Activated CD4-positive, alpha-beta memory T cell treated with anti-CD3 and anti-CD28 coated beads, Interleukin-2, amount 10 ng/mL, durations not matched to agents 7 days and 5 days (primary cell): ENCODE measurements at regions not wholly inside any gene's neighbourhood (a gene's known extent, or its start where the extent isn't known, plus 50 kb on each side); places are given as distances from the start of the nearest gene placed in this dataset.

Source experiments
- CTCF ChIA-PET: fragments of 350-600 bp; sonication (Branson Sonifier 250); formaldehyde crosslinking; loops from one replicate; lab custom pipeline; 2021; ENCODE audit warnings: antibody characterized with exemption, inconsistent platforms; lab: Charles Lee
- POLR2A ChIA-PET: fragments of 350-600 bp; sonication (Branson Sonifier 250); formaldehyde crosslinking; loops from one replicate; lab custom pipeline; 2021; ENCODE audit warnings: antibody characterized with exemption; lab: Charles Lee
- DNase-seq: peaks from one replicate; pipeline ENCODE4 v3.0.0-alpha.2; 2020
- H3K27ac Mint-ChIP-seq: one replicate; pipeline ENCODE4 v1.8.0; 2021; ENCODE audit warnings: mild to moderate bottlenecking, mixed read lengths
- H3K27me3 Mint-ChIP-seq: one replicate; pipeline ENCODE4 v1.8.0; 2021; ENCODE audit warnings: mixed read lengths
- H3K36me3 Mint-ChIP-seq: one replicate; pipeline ENCODE4 v1.8.0; 2021; ENCODE audit warnings: low read depth, mixed read lengths
- H3K4me1 Mint-ChIP-seq: one replicate; pipeline ENCODE4 v1.8.0; 2021; ENCODE audit warnings: mixed read lengths
- H3K4me3 Mint-ChIP-seq: one replicate; pipeline ENCODE4 v1.8.0; 2021; ENCODE audit warnings: mild to moderate bottlenecking, mixed read lengths
- H3K9me3 Mint-ChIP-seq: one replicate; pipeline ENCODE4 v1.8.0; 2021; ENCODE audit warnings: mixed read lengths

DNA sequence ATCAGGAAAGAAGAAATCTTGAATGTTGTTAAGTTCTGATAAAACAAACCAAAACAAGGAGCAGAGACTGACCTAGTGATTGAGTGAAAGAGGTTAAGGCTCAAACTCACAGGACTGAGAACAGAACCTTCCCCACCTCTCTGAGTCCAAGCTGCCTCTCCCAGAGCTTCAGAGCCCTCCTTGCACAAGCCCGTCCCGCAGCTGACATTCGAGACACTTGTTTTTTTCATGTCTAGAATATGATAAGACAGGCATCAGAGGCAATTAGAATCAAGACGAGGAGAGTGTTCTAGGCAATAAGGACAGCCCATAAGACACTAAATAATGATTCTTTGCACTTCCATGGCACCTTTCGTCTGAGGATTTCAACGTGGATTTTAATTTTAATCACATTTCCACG, 140.6 kb downstream of the PXDC1 start:
- no peak for DNase-seq
- CTCF ChIA-PET: no interaction called here
- no peaks in the 10 kb centered on the region for H3K36me3 Mint-ChIP-seq
- POLR2A ChIA-PET: no interaction called here
- no peak overlapping the region for H3K27ac Mint-ChIP-seq
- H3K27me3 Mint-ChIP-seq: peaks cover 10% of the 10 kb centered on the region
- no peaks in the 10 kb centered on the region for H3K9me3 Mint-ChIP-seq
- no peak overlapping the region for H3K4me3 Mint-ChIP-seq
- H3K4me1 Mint-ChIP-seq: no peaks in the 10 kb centered on the region

- H3K27ac Mint-ChIP-seq: no peak overlapping the region
- no peaks in the 10 kb centered on the region for H3K4me1 Mint-ChIP-seq
- H3K27me3 Mint-ChIP-seq: peaks cover 10% of the 10 kb centered on the region
- H3K9me3 Mint-ChIP-seq: no peaks in the 10 kb centered on the region
- H3K36me3 Mint-ChIP-seq: no peaks in the 10 kb centered on the region
- ChIA-PET POLR2A (no interaction called here), CTCF (no interaction called here)
- DNase-seq: no peak
- no peak overlapping the region for H3K4me3 Mint-ChIP-seq
Observed at GRCh38 chr6:3610206-3610605, 141.3 kb downstream of the PXDC1 start.

GRCh38 chr6:3609388-3609787, 142.1 kb downstream of the PXDC1 start:
- Mint-ChIP-seq H3K27me3 (peaks cover 10% of the 10 kb centered on the region), H3K4me3 (no peak overlapping the region), H3K36me3 (no peaks in the 10 kb centered on the region), H3K9me3 (no peaks in the 10 kb centered on the region), H3K4me1 (no peaks in the 10 kb centered on the region), H3K27ac (no peak overlapping the region)
- ChIA-PET POLR2A (no interaction called here), CTCF (no interaction called here)
- DNase-seq: no peak

DNA sequence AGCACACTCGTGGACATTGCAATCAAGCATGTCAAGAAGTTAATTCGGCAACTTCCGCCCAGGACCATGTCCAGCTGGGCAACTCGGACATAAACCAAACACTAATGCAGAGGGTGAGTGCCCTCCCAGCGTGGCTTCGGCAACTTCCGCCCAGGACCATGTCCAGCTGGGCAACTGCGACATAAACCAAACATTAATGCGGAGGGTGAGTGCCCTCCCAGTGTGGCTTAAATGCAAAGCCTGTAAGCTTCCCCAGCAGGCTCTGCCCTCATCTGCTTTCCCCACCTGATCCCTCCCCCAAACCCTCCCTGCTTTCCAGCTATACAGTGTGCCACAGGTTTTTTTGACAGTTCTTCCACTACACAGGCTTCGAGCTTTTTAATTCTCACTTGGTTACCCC, 143.4 kb downstream of the PXDC1 start:
- Mint-ChIP-seq H3K27ac (no peak overlapping the region), H3K4me3 (no peak overlapping the region), H3K9me3 (no peaks in the 10 kb centered on the region), H3K4me1 (no peaks in the 10 kb centered on the region), H3K27me3 (peaks cover 10% of the 10 kb centered on the region), H3K36me3 (no peaks in the 10 kb centered on the region)
- DNase-seq: no peak
- ChIA-PET CTCF (no interaction called here), POLR2A (no interaction called here)

GRCh38 chr6:3607599-3607998, 143.9 kb downstream of the PXDC1 start:
- H3K4me1 Mint-ChIP-seq: no peaks in the 10 kb centered on the region
- H3K36me3 Mint-ChIP-seq: no peaks in the 10 kb centered on the region
- peaks cover 7% of the 10 kb centered on the region for H3K27me3 Mint-ChIP-seq
- ChIA-PET CTCF (no interaction called here), POLR2A (no interaction called here)
- DNase-seq: no peak
- H3K9me3 Mint-ChIP-seq: peaks cover under 1% of the 10 kb centered on the region
- no peak overlapping the region for H3K4me3 Mint-ChIP-seq
- no peak overlapping the region for H3K27ac Mint-ChIP-seq

DNA sequence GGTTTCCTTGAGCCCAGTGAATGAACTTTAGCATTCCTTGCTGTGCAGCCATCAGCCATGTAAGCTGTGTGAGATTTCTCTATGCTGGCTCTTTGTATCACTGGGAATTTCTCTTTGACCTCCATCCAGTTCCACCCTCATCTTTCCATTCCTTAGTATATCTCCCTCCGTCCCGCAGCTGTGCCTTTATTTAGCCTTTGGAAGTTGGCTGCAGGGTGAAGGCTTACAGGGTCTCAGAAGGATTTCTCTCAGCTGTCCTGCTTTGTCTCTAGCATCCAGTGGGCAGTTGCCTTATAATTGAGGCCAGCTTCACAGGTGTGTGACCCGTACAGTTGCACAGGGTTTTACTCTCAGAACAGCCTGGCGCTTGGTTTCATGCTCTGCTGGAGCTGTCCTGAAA, 144.3 kb downstream of the PXDC1 start:
- CTCF ChIA-PET: no interaction called here

GRCh38 chr6:3603340-3604130, 146.7 kb upstream of the SLC22A23 start:
- Mint-ChIP-seq H3K4me3 (no peak overlapping the region), H3K9me3 (peaks cover 5% of the 10 kb centered on the region), H3K27ac (no peak overlapping the region), H3K36me3 (no peaks in the 10 kb centered on the region), H3K27me3 (peaks cover 22% of the 10 kb centered on the region), H3K4me1 (no peaks in the 10 kb centered on the region)
- DNase-seq: no peak
- CTCF ChIA-PET: no interaction called here
- POLR2A ChIA-PET: no interaction called here

More for the DNA sequence above, 144.3 kb downstream of the PXDC1 start:
- Mint-ChIP-seq H3K27ac (no peak overlapping the region), H3K4me1 (no peaks in the 10 kb centered on the region), H3K36me3 (no peaks in the 10 kb centered on the region), H3K4me3 (no peak overlapping the region), H3K9me3 (peaks cover 5% of the 10 kb centered on the region), H3K27me3 (peaks cover 11% of the 10 kb centered on the region)
- DNase-seq: no peak
- POLR2A ChIA-PET: no interaction called here

- H3K27me3 Mint-ChIP-seq: peaks cover 23% of the 10 kb centered on the region
- ChIA-PET POLR2A (no interaction called here), CTCF (no interaction called here)
- no peaks in the 10 kb centered on the region for H3K36me3 Mint-ChIP-seq
- DNase-seq: no peak
- H3K4me3 Mint-ChIP-seq: no peak overlapping the region
- H3K4me1 Mint-ChIP-seq: no peaks in the 10 kb centered on the region
- H3K27ac Mint-ChIP-seq: no peak overlapping the region
- peaks cover 5% of the 10 kb centered on the region for H3K9me3 Mint-ChIP-seq
Observed at GRCh38 chr6:3601570-3601969, 144.7 kb upstream of the SLC22A23 start.

GRCh38 chr6:3597500-3598064, 140.7 kb upstream of the SLC22A23 start:
- no peak overlapping the region for H3K4me3 Mint-ChIP-seq

DNA sequence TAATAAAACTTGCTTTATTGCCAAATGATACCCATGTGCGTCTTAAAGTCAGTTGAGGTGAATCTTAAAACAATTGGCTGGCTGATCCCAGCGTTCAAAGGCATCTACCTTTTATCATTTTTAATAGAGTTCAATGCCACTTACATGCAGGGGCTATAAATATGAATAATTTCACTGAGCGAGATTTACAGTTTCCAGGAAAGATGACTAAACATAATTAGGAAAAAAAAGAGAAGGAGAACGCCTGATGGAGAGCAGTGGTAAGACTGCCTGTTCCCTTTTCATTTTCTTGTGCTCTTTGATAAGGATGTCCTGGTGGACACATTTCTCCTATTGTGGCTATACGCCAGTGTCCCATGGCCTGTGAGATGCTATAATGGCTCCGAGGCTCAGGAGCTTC, 139.9 kb upstream of the SLC22A23 start:
- Mint-ChIP-seq H3K36me3 (no peaks in the 10 kb centered on the region), H3K9me3 (no peaks in the 10 kb centered on the region), H3K27me3 (peaks cover 30% of the 10 kb centered on the region), H3K4me1 (no peaks in the 10 kb centered on the region), H3K4me3 (no peak overlapping the region), H3K27ac (no peak overlapping the region)
- CTCF ChIA-PET: no interaction called here
- POLR2A ChIA-PET: no interaction called here
- no peak for DNase-seq

More at GRCh38 chr6:3597500-3598064, 140.7 kb upstream of the SLC22A23 start:
- Mint-ChIP-seq H3K4me1 (no peaks in the 10 kb centered on the region), H3K9me3 (peaks cover 4% of the 10 kb centered on the region), H3K36me3 (no peaks in the 10 kb centered on the region), H3K27ac (no peak overlapping the region), H3K27me3 (peaks cover 31% of the 10 kb centered on the region)
- ChIA-PET POLR2A (no interaction called here), CTCF (no interaction called here)
- DNase-seq: no peak

DNA sequence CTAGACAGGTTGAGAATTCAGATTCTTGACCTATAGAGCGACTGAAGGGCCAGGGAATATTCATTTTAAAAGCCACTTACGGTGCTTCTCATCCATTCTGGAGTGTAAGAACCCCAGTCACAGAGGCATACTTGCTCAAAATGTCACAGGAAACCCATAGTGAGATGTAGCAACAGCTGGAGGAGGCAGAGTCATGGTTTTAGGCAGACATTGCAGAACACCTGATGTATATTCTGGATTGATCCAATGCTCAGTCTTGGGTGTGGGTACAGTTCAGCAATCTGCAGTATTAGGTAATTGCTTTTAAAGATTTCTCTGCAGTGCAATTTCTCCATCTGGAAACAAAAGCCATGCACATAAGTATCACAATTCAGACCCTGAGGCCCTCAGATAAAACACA, 137.4 kb upstream of the SLC22A23 start:
- H3K27ac Mint-ChIP-seq: no peak overlapping the region
- POLR2A ChIA-PET: no interaction called here
- no peak for DNase-seq
- H3K27me3 Mint-ChIP-seq: peaks cover 20% of the 10 kb centered on the region
- no peak overlapping the region for H3K4me3 Mint-ChIP-seq
- CTCF ChIA-PET: no interaction called here
- no peaks in the 10 kb centered on the region for H3K4me1 Mint-ChIP-seq
- no peaks in the 10 kb centered on the region for H3K9me3 Mint-ChIP-seq
- no peaks in the 10 kb centered on the region for H3K36me3 Mint-ChIP-seq

DNA sequence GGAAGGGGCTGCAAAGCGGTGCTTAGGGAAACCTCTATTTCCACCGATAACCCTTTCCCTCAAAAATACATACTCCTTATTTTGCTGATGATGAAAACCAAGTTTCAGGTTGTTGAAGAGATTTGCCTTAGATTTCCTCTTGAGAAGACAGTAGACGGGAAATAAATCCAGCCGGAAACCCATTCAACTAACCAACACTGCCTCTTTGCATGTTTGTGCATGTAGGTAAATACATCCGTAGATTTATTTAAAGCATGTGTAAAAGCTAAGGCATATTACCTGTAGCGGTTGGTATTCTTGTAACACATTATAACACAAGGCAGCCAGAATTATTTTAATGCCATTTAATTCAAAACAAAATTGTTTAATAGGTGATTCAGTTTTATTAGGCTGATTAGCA, 136.3 kb upstream of the SLC22A23 start:
- no peaks in the 10 kb centered on the region for H3K4me1 Mint-ChIP-seq
- DNase-seq: no peak
- CTCF ChIA-PET: no interaction called here

DNA sequence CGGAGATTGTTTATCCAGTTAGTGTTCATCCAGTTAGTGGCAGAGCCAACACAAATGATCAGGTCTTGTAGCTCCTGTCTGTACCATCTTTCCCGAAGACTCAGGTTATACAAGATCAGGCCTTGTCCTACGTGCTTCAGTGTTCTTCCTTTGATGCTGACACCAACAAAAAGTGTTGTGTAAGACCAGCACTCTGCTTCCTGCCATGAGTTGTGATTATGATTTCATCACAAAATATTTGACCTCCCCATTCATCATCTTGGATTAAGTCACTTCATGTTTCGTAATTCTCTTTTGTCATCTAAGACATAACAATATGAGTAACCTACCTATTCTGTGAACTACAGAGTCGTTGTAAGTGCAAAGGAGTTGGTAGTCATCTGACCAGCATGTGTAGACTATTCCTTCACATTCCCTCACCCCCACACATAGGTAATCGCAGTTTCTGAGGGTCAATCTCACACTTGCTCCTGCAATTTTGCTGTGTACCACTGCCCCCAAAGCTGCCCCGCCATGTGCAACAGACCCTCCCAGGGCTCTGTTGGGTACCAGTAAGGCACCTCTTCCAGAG, 135.6 kb upstream of the SLC22A23 start:
- ChIA-PET POLR2A (no interaction called here), CTCF (no interaction called here)
- no peaks in the 10 kb centered on the region for H3K9me3 Mint-ChIP-seq
- no peak overlapping the region for H3K27ac Mint-ChIP-seq
- no peak for DNase-seq
- H3K36me3 Mint-ChIP-seq: no peaks in the 10 kb centered on the region
- H3K27me3 Mint-ChIP-seq: peaks cover 16% of the 10 kb centered on the region
- no peak overlapping the region for H3K4me3 Mint-ChIP-seq
- no peaks in the 10 kb centered on the region for H3K4me1 Mint-ChIP-seq

More for the DNA sequence above, 136.3 kb upstream of the SLC22A23 start:
- Mint-ChIP-seq H3K27ac (no peak overlapping the region), H3K36me3 (no peaks in the 10 kb centered on the region), H3K9me3 (no peaks in the 10 kb centered on the region), H3K27me3 (peaks cover 16% of the 10 kb centered on the region), H3K4me3 (no peak overlapping the region)
- POLR2A ChIA-PET: no interaction called here

DNA sequence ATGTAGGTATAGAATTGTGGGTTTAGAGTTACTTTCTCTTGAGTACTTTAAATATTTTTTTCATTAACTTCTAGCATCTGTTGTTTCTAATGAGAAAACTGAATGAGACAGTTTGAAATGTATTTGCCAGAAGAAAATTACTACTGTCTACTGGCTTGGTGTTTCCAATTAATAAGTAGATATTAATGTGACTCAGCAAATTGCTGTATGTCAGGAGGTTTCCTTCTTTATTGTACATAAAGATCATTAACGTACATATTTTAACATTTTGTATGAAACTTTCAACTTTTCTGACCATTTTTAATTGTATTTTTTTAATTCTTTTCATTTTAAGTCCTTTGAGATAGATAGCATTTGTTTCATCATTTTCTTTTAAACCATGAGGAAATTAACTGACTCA, 135.1 kb upstream of the SLC22A23 start:
- H3K27me3 Mint-ChIP-seq: peaks cover 19% of the 10 kb centered on the region
- H3K9me3 Mint-ChIP-seq: no peaks in the 10 kb centered on the region
- POLR2A ChIA-PET: no interaction called here
- H3K4me1 Mint-ChIP-seq: no peaks in the 10 kb centered on the region
- DNase-seq: no peak
- H3K4me3 Mint-ChIP-seq: no peak overlapping the region
- CTCF ChIA-PET: no interaction called here
- no peak overlapping the region for H3K27ac Mint-ChIP-seq
- H3K36me3 Mint-ChIP-seq: no peaks in the 10 kb centered on the region
